ENCODE measurements at regions not wholly inside any gene's neighbourhood (a gene's known extent, or its start where the extent isn't known, plus 50 kb on each side); places are given as distances from the start of the nearest gene placed in this dataset.

DNA sequence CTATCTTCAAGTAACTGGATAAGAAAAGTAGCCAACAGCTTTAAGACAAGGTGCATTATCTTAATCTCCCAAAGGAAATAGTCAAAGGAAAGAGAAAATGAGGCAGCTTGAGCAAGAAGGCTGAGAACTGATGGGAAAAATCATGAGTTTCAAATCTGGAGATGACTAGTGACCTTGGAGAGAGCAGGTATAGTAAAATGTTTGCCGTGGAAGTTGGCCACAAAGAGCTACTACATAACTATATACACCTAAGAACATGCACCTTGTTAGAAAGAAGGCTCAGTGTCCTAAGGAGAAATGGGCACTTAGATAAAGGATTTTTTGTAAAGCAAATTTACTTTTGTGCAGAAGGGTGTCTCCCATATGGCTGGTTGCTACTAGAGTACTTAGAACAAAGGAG, 80.8 kb upstream of the FSHB start:
- in situ Hi-C loops (cut with MboI; ENCODE audit: low pct_unique_long_range_greater_than_20kb, low sequenced_read_pairs) = no loop called here
- no peak for DNase-seq

DNA sequence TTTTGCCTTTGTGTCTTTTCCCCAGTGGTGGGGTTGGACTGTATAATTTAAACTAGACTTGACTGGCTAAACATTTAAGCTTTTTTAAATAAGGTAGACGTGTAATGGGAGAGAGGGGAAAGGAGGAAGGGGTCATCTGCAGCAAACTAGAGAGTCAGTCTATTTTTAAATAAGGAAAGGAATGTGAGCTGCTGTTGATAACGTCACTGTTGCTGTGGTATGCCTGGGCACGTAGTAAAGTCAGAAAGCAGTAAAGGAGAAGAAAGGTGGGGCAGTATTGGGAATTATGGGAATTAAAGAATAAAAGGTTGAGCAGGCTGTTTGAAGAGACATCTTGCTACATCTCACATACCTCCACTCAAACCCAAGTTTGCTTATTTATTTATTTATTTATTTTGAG, 80.4 kb upstream of the FSHB start:
- DNase-seq = no peak
- in situ Hi-C loops (cut with MboI; ENCODE audit: low pct_unique_long_range_greater_than_20kb, low sequenced_read_pairs) = no loop called here

DNA sequence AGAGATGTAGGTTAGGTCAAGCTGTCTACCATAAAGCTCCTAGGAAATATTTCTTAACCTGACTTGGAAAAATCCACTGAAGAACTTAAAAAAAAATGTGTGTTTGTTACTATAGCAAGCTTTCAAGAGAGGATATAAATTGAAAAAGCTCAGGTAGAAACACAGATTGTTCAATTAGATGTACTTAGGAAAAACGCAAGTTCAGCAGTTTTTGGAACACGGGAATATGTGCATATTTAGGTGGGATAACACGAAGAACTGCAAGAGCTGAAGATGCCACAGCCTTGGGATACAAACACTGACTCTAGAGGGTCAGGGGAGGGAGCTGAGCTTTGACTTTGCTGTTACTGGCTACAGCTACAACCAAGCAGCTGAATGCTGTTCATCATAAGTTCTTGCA, 77.8 kb upstream of the FSHB start:
- DNase-seq = no peak

DNA sequence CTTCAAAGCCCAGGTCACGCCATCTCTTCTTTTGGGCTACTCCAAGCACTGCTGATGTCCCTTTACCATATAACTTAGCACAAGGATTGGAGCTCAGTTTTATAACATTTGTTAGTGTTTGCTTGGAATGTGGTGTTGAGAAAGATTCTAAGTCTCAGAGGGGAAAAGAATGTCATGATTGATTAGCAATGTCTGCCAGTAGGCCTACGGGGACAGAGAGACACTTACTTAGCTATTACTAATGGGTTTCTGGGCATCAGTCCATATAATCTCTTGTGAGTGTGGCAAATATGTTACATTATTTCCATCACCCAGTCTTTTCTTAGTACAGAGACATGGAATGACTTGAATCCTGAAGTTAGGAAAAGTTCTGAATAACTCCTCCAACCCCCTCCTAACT, 75.4 kb upstream of the FSHB start:
- DNase-seq = no peak
- in situ Hi-C loops (cut with MboI; ENCODE audit: low pct_unique_long_range_greater_than_20kb, low sequenced_read_pairs) = no loop called here

More for the DNA sequence above, 77.8 kb upstream of the FSHB start:
- in situ Hi-C loops (cut with MboI; ENCODE audit: low pct_unique_long_range_greater_than_20kb, low sequenced_read_pairs) = no loop called here

DNA sequence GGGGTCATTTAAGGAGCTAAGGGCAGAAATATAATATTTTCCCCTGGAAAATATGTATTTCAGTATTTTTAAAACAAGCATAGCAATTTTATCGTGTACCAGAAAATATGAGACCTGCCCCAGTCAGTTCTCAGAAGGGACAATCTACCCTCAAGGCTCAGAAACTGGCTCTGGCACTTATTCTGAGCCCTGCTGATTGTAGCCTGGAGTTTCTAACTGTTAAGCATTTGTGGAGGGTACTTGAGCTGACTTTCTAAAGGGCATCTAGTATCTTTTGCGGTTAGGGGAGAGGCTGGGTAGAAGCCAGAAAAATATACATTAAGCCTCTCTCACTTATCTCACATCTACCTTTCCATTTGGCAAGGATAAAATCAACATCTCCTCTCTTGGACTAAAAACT, 71.3 kb upstream of the FSHB start:
- in situ Hi-C loops (cut with MboI; ENCODE audit: low pct_unique_long_range_greater_than_20kb, low sequenced_read_pairs) = no loop called here

DNA sequence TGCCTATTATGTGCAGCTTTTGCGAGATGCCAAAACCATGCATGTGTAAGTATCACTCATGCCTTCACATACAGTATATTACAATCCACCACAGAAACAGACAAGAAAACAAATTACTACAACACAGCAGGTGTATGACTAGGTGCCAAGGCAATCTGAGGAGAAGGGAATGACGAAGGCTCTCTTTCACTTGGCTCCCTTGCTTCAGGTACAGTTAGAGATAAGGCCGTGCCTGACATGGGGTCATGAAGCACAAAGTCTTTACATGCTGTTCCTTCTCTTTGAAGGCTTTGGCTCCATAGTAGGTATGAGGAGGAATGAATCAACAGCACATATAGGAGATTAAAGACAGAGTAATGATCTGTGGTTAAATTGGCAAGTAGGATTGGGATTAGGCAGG, 65.2 kb upstream of the FSHB start:
- in situ Hi-C loops (cut with MboI; ENCODE audit: low pct_unique_long_range_greater_than_20kb, low sequenced_read_pairs) = no loop called here
- no peak for DNase-seq

More for the DNA sequence above, 71.3 kb upstream of the FSHB start:
- DNase-seq = no peak

DNA sequence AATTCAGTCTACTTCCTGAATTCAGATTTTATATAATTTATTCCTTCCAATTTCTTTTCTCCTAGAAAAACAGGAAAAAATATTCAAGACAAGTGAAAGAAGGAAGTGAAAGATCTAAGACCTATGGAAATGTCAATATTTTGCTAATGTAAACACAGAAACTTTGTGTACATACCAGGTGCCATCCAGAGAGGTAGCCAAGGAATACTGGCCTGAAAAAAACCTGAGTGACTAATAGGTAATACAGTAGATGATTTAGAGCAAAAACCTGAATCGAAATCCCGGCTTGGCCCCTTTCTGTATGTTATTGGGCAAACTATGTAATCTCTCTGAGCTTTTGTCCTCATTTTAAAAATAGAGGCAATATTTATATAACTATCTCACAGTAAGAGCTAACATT, 59.2 kb upstream of the FSHB start:
- in situ Hi-C loops (cut with MboI; ENCODE audit: low pct_unique_long_range_greater_than_20kb, low sequenced_read_pairs) = no loop called here

DNA sequence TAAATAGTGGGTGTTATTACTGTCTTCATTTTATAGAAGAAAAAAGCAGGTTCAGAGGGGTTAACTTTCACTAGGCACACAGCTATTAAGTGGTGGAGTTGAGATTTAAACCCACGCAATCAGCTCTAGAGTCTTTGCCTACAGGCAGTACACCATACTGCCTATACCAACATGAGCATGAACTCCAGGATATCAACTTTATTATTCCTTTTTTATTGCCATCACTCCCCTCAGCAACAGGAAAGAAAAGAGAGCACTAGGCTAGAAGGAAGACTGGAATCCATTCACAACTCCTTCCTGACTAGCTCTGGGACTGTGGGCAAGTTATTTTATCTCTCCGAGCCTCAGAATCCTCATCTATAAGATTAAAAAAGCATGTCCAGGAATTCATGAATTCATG, 58.7 kb upstream of the FSHB start:
- no peak for DNase-seq
- in situ Hi-C loops (cut with MboI; ENCODE audit: low pct_unique_long_range_greater_than_20kb, low sequenced_read_pairs) = no loop called here

More for the DNA sequence above, 59.2 kb upstream of the FSHB start:
- no peak for DNase-seq

DNA sequence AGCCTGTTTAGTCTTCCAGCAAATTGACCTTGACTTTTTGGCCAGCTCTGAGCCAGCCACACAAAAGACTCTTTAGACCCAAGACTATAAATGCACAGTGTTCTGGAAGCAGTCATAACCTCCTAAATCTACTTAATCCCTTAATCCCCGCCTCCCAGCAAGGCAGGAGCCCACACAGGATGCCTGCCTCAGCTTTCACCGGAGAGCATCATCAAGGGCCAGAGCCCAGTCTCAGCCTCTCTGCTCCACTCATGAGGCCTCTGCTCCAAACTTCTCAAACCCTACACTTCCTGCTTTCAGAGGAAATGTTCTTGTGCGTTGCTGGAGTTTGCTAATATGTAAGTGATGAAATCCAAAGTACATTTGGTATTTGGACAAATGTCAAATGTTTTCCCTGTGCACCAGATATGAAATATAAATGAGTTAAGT, 57.9 kb upstream of the FSHB start:
- in situ Hi-C loops (cut with MboI; ENCODE audit: low pct_unique_long_range_greater_than_20kb, low sequenced_read_pairs) = no loop called here
- DNase-seq = no peak

DNA sequence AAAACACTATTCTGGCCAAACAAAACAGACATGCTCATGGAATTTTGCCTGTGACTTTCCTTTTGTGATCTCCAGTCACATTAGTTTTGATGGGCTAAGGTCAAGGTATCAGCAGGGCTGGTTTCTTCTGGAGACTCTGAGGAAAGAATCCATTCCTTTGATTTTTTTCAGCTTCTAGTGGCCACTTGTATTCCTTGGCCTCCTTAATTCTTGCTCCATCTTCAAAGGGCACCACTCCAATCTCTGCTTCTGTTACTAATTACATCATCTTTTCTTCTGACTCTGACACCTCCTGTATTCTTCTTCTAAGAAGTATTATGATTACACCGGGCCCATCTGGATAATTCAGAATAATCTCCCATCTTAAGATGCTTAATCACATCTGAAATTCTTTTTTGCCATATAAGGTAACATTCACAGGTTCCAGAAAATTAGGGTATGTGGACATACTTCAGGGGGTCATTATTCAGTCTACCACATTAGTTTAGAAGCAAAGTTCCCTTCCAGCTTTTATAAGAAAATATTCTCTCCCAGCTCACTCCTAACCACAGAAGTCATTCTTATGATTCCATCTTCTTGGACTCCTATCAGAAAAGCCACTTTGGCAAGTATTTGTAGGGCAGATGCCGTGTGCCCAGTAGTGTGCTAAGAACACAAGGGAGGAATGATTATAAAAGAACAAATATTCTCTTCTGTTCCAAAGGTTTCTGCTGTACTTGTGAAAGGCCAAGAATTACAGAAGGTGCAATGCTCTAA, 56.4 kb upstream of the FSHB start:
- in situ Hi-C loops (cut with MboI; ENCODE audit: low pct_unique_long_range_greater_than_20kb, low sequenced_read_pairs) = no loop called here
- no peak for DNase-seq

Measured in KBM-7 (cell line).